Natural killer cell (primary cell): ENCODE measurements at regions not wholly inside any gene's neighbourhood (a gene's known extent, or its start where the extent isn't known, plus 50 kb on each side); places are given as distances from the start of the nearest gene placed in this dataset.

Experiments
- ATAC-seq, 3 donors: fragments of 150-1000 bp in 2 of 3; fragments of 200-7000 bp in 1 of 3; cut with Tn5 transposase; 1 replicate in 1 of 3; 2 replicates in 2 of 3; pipeline ENCODE4 v1.10.0; 2021; ENCODE audit warnings: mild to moderate bottlenecking in 2 of 3, moderate library complexity in 2 of 3
- DNase-seq, 2 donors: peaks; one replicate each; pipeline versions ENCODE4 v3.0.0 to v3.0.0-alpha.2; 2013 to 2021; ENCODE audit warnings: mixed read lengths in 1 of 2
- H3K27ac ChIP-seq: one replicate; pipeline ENCODE4 v1.5.1; 2013; ENCODE audit warnings: mild to moderate bottlenecking, low read length
- H3K27me3 ChIP-seq: one replicate; pipeline ENCODE4 v1.6.1; 2013; ENCODE audit warnings: low read length; ENCODE audit not compliant: control insufficient read depth, insufficient read depth
- H3K36me3 ChIP-seq: one replicate; pipeline ENCODE4 v1.6.1; 2013; ENCODE audit warnings: low read length; ENCODE audit not compliant: control insufficient read depth, insufficient read depth
- H3K4me1 ChIP-seq: one replicate; pipeline ENCODE4 v1.6.1; 2013; ENCODE audit warnings: low read length; ENCODE audit not compliant: control insufficient read depth, insufficient read depth
- H3K4me3 ChIP-seq: one replicate; pipeline ENCODE4 v1.5.1; 2013; ENCODE audit warnings: low read length
- H3K9me3 ChIP-seq: one replicate; pipeline ENCODE4 v1.6.1; 2013; ENCODE audit warnings: low read length; ENCODE audit not compliant: control insufficient read depth, insufficient read depth
- H3K27ac Mint-ChIP-seq, 2 donors: one replicate each; pipeline ENCODE4 v1.8.0; 2022; ENCODE audit warnings: mild to moderate bottlenecking in 2 of 2, mixed read lengths in 2 of 2, moderate library complexity in 1 of 2
- H3K27me3 Mint-ChIP-seq, 2 donors: one replicate each; pipeline ENCODE4 v1.8.0; 2022; ENCODE audit warnings: low read depth in 2 of 2, mixed read lengths in 2 of 2
- H3K36me3 Mint-ChIP-seq: one replicate; pipeline ENCODE4 v1.8.0; 2022; ENCODE audit warnings: mixed read lengths
- H3K4me1 Mint-ChIP-seq, 2 donors: one replicate each; pipeline ENCODE4 v1.8.0; 2022; ENCODE audit warnings: mixed read lengths in 2 of 2
- H3K4me3 Mint-ChIP-seq: one replicate; pipeline ENCODE4 v1.8.0; 2022; ENCODE audit warnings: mild to moderate bottlenecking, moderate library complexity, mixed read lengths
- H3K9me3 Mint-ChIP-seq, 2 donors: one replicate each; pipeline ENCODE4 v1.8.0; 2022; ENCODE audit warnings: mixed read lengths in 2 of 2
- CTCF ChIP-seq: fragments of 200-600 bp; IDR thresholded peaks from one replicate; pipeline ENCODE4 v1.8.0; 2022; ENCODE audit warnings: antibody characterized with exemption
- WGBS: methylation state at CpG from one replicate; pipeline ENCODE4 v1.1.7; 2013; ENCODE audit warnings: missing lambda C conversion rate; ENCODE audit not compliant: insufficient coverage; 5-methylcytosine and 5-hydroxymethylcytosine counted together
- intact Hi-C: fragments of 100-400 bp; cut with micrococcal nuclease; formaldehyde crosslinking; loops from one replicate; pipeline ENCODE4 v1.14.2; 2022

DNA sequence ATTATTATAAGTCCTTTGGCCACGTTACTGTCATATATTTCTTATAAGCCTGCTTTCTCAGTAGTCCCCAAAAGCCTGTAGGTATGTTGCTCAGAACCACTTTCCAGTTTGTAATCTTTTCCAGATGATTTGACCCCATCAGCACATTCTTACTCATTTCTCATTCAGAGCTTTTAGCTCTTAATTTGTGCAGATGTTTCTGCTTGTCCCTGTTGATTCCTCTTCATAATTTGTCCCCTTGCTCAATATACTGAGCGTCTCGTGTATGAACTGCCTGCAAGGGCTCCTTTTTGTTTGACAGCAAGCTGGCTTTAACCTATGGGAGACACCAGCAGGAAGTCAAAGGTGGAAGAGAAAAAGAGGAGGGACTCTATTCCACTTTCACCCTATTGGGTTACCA lies 733.8 kb upstream of the GJE1 start:
- Mint-ChIP-seq H3K4me1 (peaks cover 8 to 9% of the 10 kb centered on the region in 2 donors), H3K27ac (no peak overlapping the region), H3K36me3 (no peaks in the 10 kb centered on the region), H3K4me3 (no peak overlapping the region), H3K9me3 (no peaks in the 10 kb centered on the region), H3K27me3 (peaks cover 2 to 11% of the 10 kb centered on the region in 2 donors)
- H3K4me3 ChIP-seq, result no peak overlapping the region
- no peak for TF ChIP-seq CTCF
- no peaks in the 10 kb centered on the region for H3K9me3 ChIP-seq
- H3K4me1 ChIP-seq, result no peaks in the 10 kb centered on the region
- WGBS, result 71% methylated on average over 3 of the region's 3 CpGs
- no peak for DNase-seq
- intact Hi-C loops, result no loop called here
- H3K27ac ChIP-seq, result no peak overlapping the region
- peaks cover 2% of the 10 kb centered on the region for H3K27me3 ChIP-seq
- no peaks in the 10 kb centered on the region for H3K36me3 ChIP-seq
- no peak for ATAC-seq

DNA sequence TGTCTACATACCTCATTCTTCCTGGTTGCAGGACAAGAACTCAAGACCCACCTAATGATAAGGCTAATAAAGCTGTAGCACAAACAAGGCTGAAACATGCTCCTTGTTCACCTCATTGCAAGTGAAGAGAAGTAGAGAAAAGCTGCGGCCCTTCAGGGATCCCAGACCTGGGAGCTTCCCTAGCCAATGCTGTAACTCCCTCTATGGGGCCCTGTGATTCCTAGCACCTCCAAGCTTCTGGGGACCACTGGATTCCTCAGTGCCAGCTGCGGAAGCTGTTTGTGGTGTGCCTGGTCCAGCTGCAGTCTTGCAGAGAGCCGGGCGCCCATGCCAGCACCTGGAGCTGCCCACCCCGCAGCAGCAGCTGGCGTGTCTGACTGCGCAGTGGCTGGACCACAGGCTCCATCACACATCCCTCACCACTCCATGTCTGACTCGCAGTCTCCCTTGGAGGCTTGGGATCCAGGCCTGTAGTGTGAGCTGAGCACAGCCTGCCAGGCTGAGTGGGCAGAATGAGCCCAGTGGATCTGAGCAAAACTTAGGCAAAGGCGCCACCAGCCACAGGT lies 737.2 kb upstream of the GJE1 start:
- Histone ChIP-seq H3K9me3 (no peaks in the 10 kb centered on the region), H3K4me1 (no peaks in the 10 kb centered on the region), H3K27ac (no peak overlapping the region), H3K27me3 (peaks cover 2% of the 10 kb centered on the region), H3K36me3 (no peaks in the 10 kb centered on the region), H3K4me3 (no peak overlapping the region)
- Mint-ChIP-seq H3K9me3 (no peaks in the 10 kb centered on the region), H3K36me3 (no peaks in the 10 kb centered on the region), H3K4me1 (no peaks in the 10 kb centered on the region), H3K27me3 (peaks cover 4 to 11% of the 10 kb centered on the region in 2 donors), H3K4me3 (no peak overlapping the region), H3K27ac (no peak overlapping the region)
- TF ChIP-seq CTCF, result no peak
- 93% methylated on average over 9 of the region's 9 CpGs for WGBS
- DNase-seq (no peak), ATAC-seq (no peak)
- intact Hi-C loops, result no loop called here

- no peaks in the 10 kb centered on the region for H3K4me1 ChIP-seq
- DNase-seq, result no peak
- Mint-ChIP-seq H3K4me1 (no peaks in the 10 kb centered on the region), H3K27me3 (peaks cover 4 to 11% of the 10 kb centered on the region in 2 donors), H3K27ac (no peak overlapping the region), H3K9me3 (no peaks in the 10 kb centered on the region), H3K4me3 (no peak overlapping the region), H3K36me3 (no peaks in the 10 kb centered on the region)
- H3K36me3 ChIP-seq, result no peaks in the 10 kb centered on the region
- no peak overlapping the region for H3K4me3 ChIP-seq
- no peak for ATAC-seq
- no peak overlapping the region for H3K27ac ChIP-seq
- TF ChIP-seq CTCF, result no peak
- intact Hi-C loops, result no loop called here
- H3K27me3 ChIP-seq, result peaks cover under 1% of the 10 kb centered on the region
- H3K9me3 ChIP-seq, result no peaks in the 10 kb centered on the region
- WGBS, result 95% methylated on average over 13 of the region's 13 CpGs
Measured at GRCh38 chr6:141394565-141395051, 738.1 kb upstream of the GJE1 start.

DNA sequence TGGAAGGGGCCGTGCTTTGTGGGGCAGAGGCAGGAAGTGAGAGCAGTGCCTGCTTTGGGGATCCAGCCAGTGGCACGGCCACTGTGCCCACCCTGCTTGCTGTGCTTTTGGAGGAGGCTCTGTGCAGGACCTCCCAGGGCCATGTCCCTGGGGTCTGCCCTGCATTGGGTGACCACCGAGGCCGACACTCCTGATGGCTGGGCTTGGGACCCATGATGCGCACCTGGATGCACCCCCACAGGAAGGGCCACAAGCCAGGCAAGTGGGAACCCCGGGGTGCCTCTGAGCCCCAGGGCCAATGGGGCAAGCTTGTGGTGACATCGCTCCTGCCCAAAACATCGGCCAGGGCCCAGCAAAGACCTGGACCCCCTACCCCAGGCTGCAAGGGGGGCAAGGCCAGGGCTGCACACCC lies 738.6 kb upstream of the GJE1 start:
- TF ChIP-seq CTCF, result no peak
- intact Hi-C loops, result no loop called here
- H3K27me3 Mint-ChIP-seq, result peaks cover 4 to 9% of the 10 kb centered on the region in 2 donors
- Histone ChIP-seq H3K9me3 (no peaks in the 10 kb centered on the region), H3K4me3 (no peak overlapping the region), H3K27me3 (no peaks in the 10 kb centered on the region), H3K27ac (no peak overlapping the region), H3K36me3 (no peaks in the 10 kb centered on the region), H3K4me1 (no peaks in the 10 kb centered on the region)
- WGBS, result 93% methylated on average over 8 of the region's 8 CpGs
- DNase-seq (no peak), ATAC-seq (no peak)
- no peaks in the 10 kb centered on the region for H3K36me3 Mint-ChIP-seq
- H3K4me1 Mint-ChIP-seq, result no peaks in the 10 kb centered on the region
- H3K4me3 Mint-ChIP-seq, result no peak overlapping the region
- no peaks in the 10 kb centered on the region for H3K9me3 Mint-ChIP-seq
- no peak overlapping the region for H3K27ac Mint-ChIP-seq
